SK-N-SH (cell line): ENCODE measurements at regions not wholly inside any gene's neighbourhood (a gene's known extent, or its start where the extent isn't known, plus 50 kb on each side); places are given as distances from the start of the nearest gene placed in this dataset.

Experiments used
- CTCF ChIA-PET: fragments of 300-600, 350-600 bp; formaldehyde crosslinking; extraction: SDS; loops from one replicate; lab custom pipeline; 2021; lab: Yijun Ruan, JAX
- POLR2A ChIA-PET: fragments of 350-600 bp; sonication (Branson Sonifier 250); formaldehyde crosslinking; extraction: SDS; loops from one replicate; lab custom pipeline; 2020; ENCODE audit warnings: antibody characterized with exemption, inconsistent platforms; lab: Yijun Ruan, JAX
- DNase-seq: peaks from one replicate; pipeline ENCODE4 v3.0.0; 2012
- H2AFZ ChIP-seq: fragments of 200-600 bp; sonication (generic); 2 replicates; pipeline ENCODE4 v1.8.1; 2016; ENCODE audit warnings: antibody characterized with exemption, mild to moderate bottlenecking, low read depth
- H3F3A ChIP-seq: fragments of 200-600 bp; sonication (generic); replicated peaks from 2 replicates; pipeline ENCODE3; 2016; ENCODE audit warnings: antibody characterized with exemption, mild to moderate bottlenecking; ENCODE audit not compliant: insufficient read depth
- H3K27ac ChIP-seq, 2 experiments: fragments of 200-500 bp in 1 of 2; fragments of 200-600 bp in 1 of 2; sonication (Bioruptor generic) in 1 of 2; sonication (generic), shearing (Covaris generic) in 1 of 2; 2 replicates each; pipeline versions ENCODE4 v1.5.1 to v1.6.1; 2014 to 2016; ENCODE audit warnings: low read depth in 2 of 2, inconsistent platforms in 1 of 2, low read length in 1 of 2, mild to moderate bottlenecking in 1 of 2, mixed read lengths in 1 of 2
- H3K27me3 ChIP-seq: fragments of 200-600 bp; sonication (generic), shearing (Covaris generic); 2 replicates; pipeline ENCODE4 v1.6.1; 2016; ENCODE audit warnings: mixed run types; ENCODE audit not compliant: insufficient read depth
- H3K36me3 ChIP-seq, 2 experiments: fragments of 200-500 bp in 1 of 2; fragments of 200-600 bp in 1 of 2; sonication (Bioruptor generic) in 1 of 2; sonication (generic) in 1 of 2; replicated peaks in 1 of 2; 2 replicates each; pipeline versions ENCODE3 to v1.5.1; 2014 to 2016; ENCODE audit warnings: low read length in 1 of 2, mild to moderate bottlenecking in 1 of 2; ENCODE audit not compliant: insufficient read depth in 2 of 2, control insufficient read depth in 1 of 2
- H3K4me1 ChIP-seq, 2 experiments: fragments of 200-500 bp in 1 of 2; fragments of 200-600 bp in 1 of 2; sonication (Bioruptor generic) in 1 of 2; sonication (generic), shearing (Covaris generic) in 1 of 2; 2 replicates each; pipeline versions ENCODE4 v1.5.1 to v1.6.1; 2014 to 2016; ENCODE audit warnings: low read depth in 1 of 2, low read length in 1 of 2, mixed run types in 1 of 2; ENCODE audit not compliant: insufficient read depth in 2 of 2, control insufficient read depth in 1 of 2
- H3K4me2 ChIP-seq: fragments of 200-600 bp; sonication (generic), shearing (Covaris generic); 2 replicates; pipeline ENCODE4 v1.6.1; 2017; ENCODE audit warnings: mixed run types
- H3K4me3 ChIP-seq, 2 experiments: fragments of 200-500 bp in 1 of 2; fragments of 200-600 bp in 1 of 2; sonication (Bioruptor generic) in 1 of 2; sonication (generic), shearing (Covaris generic) in 1 of 2; 2 replicates each; pipeline versions ENCODE4 v1.5.1 to v1.8.1; 2014 to 2016; ENCODE audit warnings: low read depth in 2 of 2, inconsistent platforms in 1 of 2, low read length in 1 of 2, mild to moderate bottlenecking in 1 of 2, mixed read lengths in 1 of 2, moderate library complexity in 1 of 2
- H3K79me2 ChIP-seq: fragments of 200-600 bp; sonication (generic); 2 replicates; pipeline ENCODE4 v1.8.1; 2017; ENCODE audit warnings: mild to moderate bottlenecking; ENCODE audit not compliant: insufficient read depth
- H3K9ac ChIP-seq: fragments of 200-600 bp; sonication (generic); 2 replicates; pipeline ENCODE4 v1.6.1; 2017; ENCODE audit warnings: mixed run types
- H3K9me2 ChIP-seq: fragments of 200-600 bp; sonication (generic); 2 replicates; pipeline ENCODE4 v1.6.1; 2017; ENCODE audit warnings: mixed run types
- H3K9me3 ChIP-seq: fragments of 200-600 bp; sonication (generic); 2 replicates; pipeline ENCODE4 v1.6.1; 2017; ENCODE audit warnings: mixed run types, mild to moderate bottlenecking, moderate library complexity
- H4K20me1 ChIP-seq: fragments of 200-600 bp; sonication (generic); 2 replicates; pipeline ENCODE4 v1.6.1; 2017; ENCODE audit warnings: mild to moderate bottlenecking, mixed run types; ENCODE audit not compliant: insufficient read depth
- EP300 ChIP-seq, 2 experiments: IDR thresholded peaks; 2 replicates each; pipeline versions ENCODE4 v1.4.0 to v1.6.1; 2012; ENCODE audit warnings: borderline replicate concordance in 1 of 2, low read depth in 1 of 2, low read length in 1 of 2
- EZH2phosphoT487 ChIP-seq: fragments of 200-600 bp; sonication (generic); IDR thresholded peaks from 2 replicates; pipeline ENCODE4 v1.6.1; 2017; ENCODE audit warnings: low read depth, mixed run types, mild to moderate bottlenecking, antibody characterized with exemption, moderate library complexity, borderline replicate concordance
- FOSL2 ChIP-seq: IDR thresholded peaks from 2 replicates; pipeline ENCODE4 v1.4.0; 2012; ENCODE audit warnings: low read depth, mild to moderate bottlenecking, moderate library complexity, borderline replicate concordance
- FOXM1 ChIP-seq: IDR thresholded peaks from 2 replicates; pipeline ENCODE4 v1.4.0; 2012; ENCODE audit warnings: low read depth, mild to moderate bottlenecking
- GATA2 ChIP-seq: sonication (generic); formaldehyde crosslinking; IDR thresholded peaks from 2 replicates; pipeline ENCODE4 v1.5.0; 2020; ENCODE audit warnings: mild to moderate bottlenecking, missing genetic modification reagents
- JUND ChIP-seq: IDR thresholded peaks from 2 replicates; pipeline ENCODE4 v1.4.0; 2012
- MEF2A ChIP-seq: IDR thresholded peaks from 2 replicates; pipeline ENCODE4 v1.4.0; 2012; ENCODE audit warnings: low read depth, borderline replicate concordance
- NFIC ChIP-seq: IDR thresholded peaks from 2 replicates; pipeline ENCODE4 v1.4.0; 2012; ENCODE audit warnings: borderline replicate concordance
- NRF1 ChIP-seq: IDR thresholded peaks from 2 replicates; pipeline ENCODE4 v1.6.1; 2012; ENCODE audit warnings: low read depth, mild to moderate bottlenecking, low read length
- POLR2AphosphoS5 ChIP-seq: IDR thresholded peaks from 2 replicates; pipeline ENCODE4 v1.6.1; 2012; ENCODE audit warnings: low read depth, low read length
- RAD21 ChIP-seq: IDR thresholded peaks from 2 replicates; pipeline ENCODE4 v1.6.1; 2012; ENCODE audit warnings: mild to moderate bottlenecking, low read length
- RFX5 ChIP-seq: IDR thresholded peaks from 2 replicates; pipeline ENCODE4 v1.6.1; 2012; ENCODE audit warnings: mild to moderate bottlenecking, improper control_type of control experiment, low read length
- TCF12 ChIP-seq: IDR thresholded peaks from 2 replicates; pipeline ENCODE4 v1.4.0; 2012
- TEAD4 ChIP-seq: IDR thresholded peaks from 2 replicates; pipeline ENCODE4 v1.4.0; 2012; ENCODE audit warnings: mild to moderate bottlenecking, borderline replicate concordance; ENCODE audit not compliant: insufficient read depth
- WGBS: methylation state at CpG from one replicate; pipeline ENCODE4 v1.1.6; 2017; ENCODE audit warnings: low lambda C conversion rate; 5-methylcytosine and 5-hydroxymethylcytosine counted together
- TF ChIP-seq, protein P1 (sequence below): fragments of 150-350 bp; IDR thresholded peaks from 2 replicates; pipeline ENCODE4 v1.6.1; 2017; ENCODE audit warnings: antibody characterized with exemption, low read length, low read depth, borderline replicate concordance
- TF ChIP-seq, protein P2 (sequence below): IDR thresholded peaks from 2 replicates; pipeline ENCODE4 v1.4.0; 2012; ENCODE audit warnings: low read depth, borderline replicate concordance
- TF ChIP-seq, protein P3 (sequence below): IDR thresholded peaks from 2 replicates; pipeline ENCODE4 v1.4.0; 2012; ENCODE audit warnings: low read depth, borderline replicate concordance
- TF ChIP-seq, protein P4 (sequence below): IDR thresholded peaks from 2 replicates; pipeline ENCODE4; 2012

DNA sequence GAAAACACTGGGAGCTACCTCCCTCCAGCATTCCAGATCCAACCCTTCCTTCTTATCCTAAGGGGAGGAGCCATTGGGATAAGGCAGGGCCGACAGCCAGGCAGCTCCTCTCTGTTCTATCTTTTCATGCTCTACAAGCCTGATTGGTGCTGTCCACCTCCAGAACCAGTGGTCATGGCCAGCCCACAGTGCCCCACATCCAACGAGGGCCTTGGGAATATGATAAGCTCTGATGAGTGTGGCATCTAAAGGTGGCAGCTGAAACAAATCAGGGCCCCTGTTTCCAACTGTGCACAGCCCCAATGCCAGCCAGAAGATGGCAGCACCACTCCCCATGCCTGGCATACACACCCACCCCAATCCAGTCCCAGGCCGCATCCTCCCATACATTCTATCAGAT lies 329.3 kb downstream of the C1D start (continued):
- TF ChIP-seq MEF2A (no peak), GATA2 (CRISPR knock-in tag) (no peak), EZH2phosphoT487 (no peak)
- TF ChIP-seq, protein P1, sequence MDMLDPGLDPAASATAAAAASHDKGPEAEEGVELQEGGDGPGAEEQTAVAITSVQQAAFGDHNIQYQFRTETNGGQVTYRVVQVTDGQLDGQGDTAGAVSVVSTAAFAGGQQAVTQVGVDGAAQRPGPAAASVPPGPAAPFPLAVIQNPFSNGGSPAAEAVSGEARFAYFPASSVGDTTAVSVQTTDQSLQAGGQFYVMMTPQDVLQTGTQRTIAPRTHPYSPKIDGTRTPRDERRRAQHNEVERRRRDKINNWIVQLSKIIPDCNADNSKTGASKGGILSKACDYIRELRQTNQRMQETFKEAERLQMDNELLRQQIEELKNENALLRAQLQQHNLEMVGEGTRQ = no peak
- TF ChIP-seq, protein P2, sequence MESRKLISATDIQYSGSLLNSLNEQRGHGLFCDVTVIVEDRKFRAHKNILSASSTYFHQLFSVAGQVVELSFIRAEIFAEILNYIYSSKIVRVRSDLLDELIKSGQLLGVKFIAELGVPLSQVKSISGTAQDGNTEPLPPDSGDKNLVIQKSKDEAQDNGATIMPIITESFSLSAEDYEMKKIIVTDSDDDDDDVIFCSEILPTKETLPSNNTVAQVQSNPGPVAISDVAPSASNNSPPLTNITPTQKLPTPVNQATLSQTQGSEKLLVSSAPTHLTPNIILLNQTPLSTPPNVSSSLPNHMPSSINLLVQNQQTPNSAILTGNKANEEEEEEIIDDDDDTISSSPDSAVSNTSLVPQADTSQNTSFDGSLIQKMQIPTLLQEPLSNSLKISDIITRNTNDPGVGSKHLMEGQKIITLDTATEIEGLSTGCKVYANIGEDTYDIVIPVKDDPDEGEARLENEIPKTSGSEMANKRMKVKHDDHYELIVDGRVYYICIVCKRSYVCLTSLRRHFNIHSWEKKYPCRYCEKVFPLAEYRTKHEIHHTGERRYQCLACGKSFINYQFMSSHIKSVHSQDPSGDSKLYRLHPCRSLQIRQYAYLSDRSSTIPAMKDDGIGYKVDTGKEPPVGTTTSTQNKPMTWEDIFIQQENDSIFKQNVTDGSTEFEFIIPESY = no peak
- TF ChIP-seq, protein P3, sequence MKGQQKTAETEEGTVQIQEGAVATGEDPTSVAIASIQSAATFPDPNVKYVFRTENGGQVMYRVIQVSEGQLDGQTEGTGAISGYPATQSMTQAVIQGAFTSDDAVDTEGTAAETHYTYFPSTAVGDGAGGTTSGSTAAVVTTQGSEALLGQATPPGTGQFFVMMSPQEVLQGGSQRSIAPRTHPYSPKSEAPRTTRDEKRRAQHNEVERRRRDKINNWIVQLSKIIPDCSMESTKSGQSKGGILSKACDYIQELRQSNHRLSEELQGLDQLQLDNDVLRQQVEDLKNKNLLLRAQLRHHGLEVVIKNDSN = no peak

DNA sequence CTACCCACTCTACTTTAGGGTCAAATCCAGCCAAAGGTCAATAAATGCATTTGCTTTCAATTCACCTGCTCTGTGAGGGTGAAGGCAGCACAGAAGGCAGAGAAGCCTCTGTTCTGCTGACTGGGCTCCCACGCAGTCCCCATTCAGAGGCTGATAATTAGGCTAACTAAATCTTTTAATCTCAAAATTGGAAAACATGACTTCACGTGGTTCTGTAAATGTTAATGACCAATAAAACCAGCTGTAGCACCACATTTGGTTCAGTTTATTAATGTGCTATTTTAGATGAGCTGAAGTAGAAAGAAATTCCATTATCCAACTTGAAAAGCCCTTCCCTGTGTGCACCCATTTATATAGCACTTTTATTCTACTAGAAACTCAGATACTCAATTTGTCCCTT lies 310.6 kb downstream of the C1D start:
- H3K4me1 ChIP-seq = peaks cover 12 to 36% of the 10 kb centered on the region in 2 experiments; a peak in 3 of 4 replicates
- no peak overlapping the region for H3K9ac ChIP-seq
- H3K4me3 ChIP-seq = no peak overlapping the region
- H3K27me3 ChIP-seq = no peaks in the 10 kb centered on the region
- peak overlapping the region in 1 of 2 experiments; percentile 3; a peak in 2 of 4 replicates for H3K27ac ChIP-seq
- H3F3A ChIP-seq = peaks cover 7% of the 10 kb centered on the region
- ChIA-PET POLR2A (no interaction called here), CTCF (interaction anchor here (0.9 to 1.9 kb wide), 3 partner anchors 88 to 279 kb away, joined by 3 to 4 read pairs (median 4); no protein-coding TSS in a partner anchor)
- H3K4me2 ChIP-seq = no peak overlapping the region
- H3K9me3 ChIP-seq = no peaks in the 10 kb centered on the region
- no peaks in the 10 kb centered on the region for H4K20me1 ChIP-seq
- WGBS = 78% methylated on average over 2 of the region's 2 CpGs
- no peaks in the 10 kb centered on the region for H3K36me3 ChIP-seq
- H3K9me2 ChIP-seq = no peaks in the 10 kb centered on the region
- TF ChIP-seq EP300 (IDR thresholded peaks at IDR 0.05; ENCODE audit: borderline replicate concordance in 1 of 2, low read depth in 1 of 2, low read length in 1 of 2) (peak in 1 of 2 experiments; percentile 53; a peak in 2 of 4 replicates), EZH2phosphoT487 (no peak), RAD21 (0 out of 2 replicates have a peak, but pooled peaks have one; percentile 5), RFX5 (no peak), FOXM1 (no peak)
- TF ChIP-seq, all 33 proteins: peak for 2
- H2AFZ ChIP-seq = no peak overlapping the region
- no peak for DNase-seq
- H3K79me2 ChIP-seq = no peaks in the 10 kb centered on the region

DNA sequence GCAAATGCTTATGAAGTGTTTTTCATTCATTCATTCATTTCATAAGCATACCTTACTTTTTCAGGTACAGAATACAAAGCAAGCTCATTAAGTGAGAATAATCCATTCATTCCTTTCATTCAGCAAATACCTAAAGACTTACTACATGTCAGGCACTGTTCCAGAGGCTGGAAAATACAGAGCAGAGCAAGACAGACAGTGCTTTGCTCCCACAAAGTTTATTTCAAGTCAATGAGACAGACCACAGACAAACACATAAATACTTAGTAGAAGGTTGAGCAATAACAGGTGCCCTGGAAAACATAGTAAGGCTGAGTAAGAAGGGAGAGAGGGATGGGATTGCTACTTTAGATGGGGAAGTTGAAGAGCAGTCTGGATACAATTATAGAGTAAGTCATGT lies 309.8 kb downstream of the C1D start:
- DNase-seq = no peak
- no peak overlapping the region for H3K4me3 ChIP-seq
- peaks cover 12 to 37% of the 10 kb centered on the region in 2 experiments; a peak in 3 of 4 replicates for H3K4me1 ChIP-seq
- H3K9me3 ChIP-seq = no peaks in the 10 kb centered on the region
- no peaks in the 10 kb centered on the region for H3K79me2 ChIP-seq
- TF ChIP-seq, protein P2 = no peak
- TF ChIP-seq NFIC = peak; percentile 59
- peak; percentile 23; the same call in 1 of the 2 replicates for TF ChIP-seq FOSL2
- peak; percentile 96 for TF ChIP-seq TCF12
- TF ChIP-seq POLR2AphosphoS5 = peak; percentile 80; the same call in 1 of the 2 replicates
- TF ChIP-seq, protein P4, sequence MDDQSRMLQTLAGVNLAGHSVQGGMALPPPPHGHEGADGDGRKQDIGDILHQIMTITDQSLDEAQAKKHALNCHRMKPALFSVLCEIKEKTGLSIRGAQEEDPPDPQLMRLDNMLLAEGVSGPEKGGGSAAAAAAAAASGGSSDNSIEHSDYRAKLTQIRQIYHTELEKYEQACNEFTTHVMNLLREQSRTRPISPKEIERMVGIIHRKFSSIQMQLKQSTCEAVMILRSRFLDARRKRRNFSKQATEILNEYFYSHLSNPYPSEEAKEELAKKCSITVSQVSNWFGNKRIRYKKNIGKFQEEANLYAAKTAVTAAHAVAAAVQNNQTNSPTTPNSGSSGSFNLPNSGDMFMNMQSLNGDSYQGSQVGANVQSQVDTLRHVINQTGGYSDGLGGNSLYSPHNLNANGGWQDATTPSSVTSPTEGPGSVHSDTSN = peak; percentile 82
- TF ChIP-seq EZH2phosphoT487 = no peak
- peak; percentile 41; the same call in 1 of the 2 replicates for TF ChIP-seq JUND
- TF ChIP-seq TEAD4 = peak; percentile 49; the same call in 1 of the 2 replicates
- no peak for TF ChIP-seq NRF1
- TF ChIP-seq EP300 (IDR thresholded peaks at IDR 0.05; ENCODE audit: borderline replicate concordance in 1 of 2, low read depth in 1 of 2, low read length in 1 of 2) = peak; percentile 47 to 59; a peak in 2 of 4 replicates
- no peaks in the 10 kb centered on the region for H3K27me3 ChIP-seq
- no peak overlapping the region for H2AFZ ChIP-seq
- H3K9me2 ChIP-seq = no peaks in the 10 kb centered on the region
- CTCF ChIA-PET = interaction anchor here (0.9 to 1.9 kb wide), 3 partner anchors 87 to 279 kb away, joined by 3 to 4 read pairs (median 4); no protein-coding TSS in a partner anchor
- peaks cover 7% of the 10 kb centered on the region for H3F3A ChIP-seq
- H3K36me3 ChIP-seq = no peaks in the 10 kb centered on the region
- H3K4me2 ChIP-seq = no peak overlapping the region
- H4K20me1 ChIP-seq = no peaks in the 10 kb centered on the region
- H3K9ac ChIP-seq = no peak overlapping the region
- peak overlapping the region in 1 of 2 experiments; percentile 68; a peak in 2 of 4 replicates for H3K27ac ChIP-seq
- POLR2A ChIA-PET = no interaction called here
